H54 (cell line): ENCODE measurements at regions not wholly inside any gene's neighbourhood (a gene's known extent, or its start where the extent isn't known, plus 50 kb on each side); places are given as distances from the start of the nearest gene placed in this dataset.

Experiments used
- DNase-seq: peaks from one replicate; pipeline ENCODE4 v3.0.0; 2011; ENCODE audit warnings: low spot score, mixed read lengths; ENCODE audit not compliant: insufficient read length
- FAIRE-seq: peaks from 3 replicates; lab custom pipeline; 2011; peaks lifted over from hg19 to GRCh38; lab: Jason Lieb, UNC
- POLR2A ChIP-seq: IDR thresholded peaks from 2 replicates; pipeline ENCODE4 v1.6.1; 2011; ENCODE audit warnings: low read depth, mild to moderate bottlenecking, low read length

GRCh38 chr16:79810449-79811189 lies 210.1 kb upstream of the MAF start:
- FAIRE-seq (no peak), DNase-seq (no peak)
- TF ChIP-seq POLR2A = no peak

GRCh38 chr16:79809376-79809775 lies 208.8 kb upstream of the MAF start:
- no peak for DNase-seq
- TF ChIP-seq POLR2A = no peak
- no peak for FAIRE-seq

GRCh38 chr16:79808731-79809130 lies 208.2 kb upstream of the MAF start:
- DNase-seq (no peak), FAIRE-seq (no peak)
- TF ChIP-seq POLR2A = no peak

GRCh38 chr16:79806757-79807156 lies 206.2 kb upstream of the MAF start:
- no peak for TF ChIP-seq POLR2A
- no peak for FAIRE-seq

GRCh38 chr16:79805621-79806020 lies 205.1 kb upstream of the MAF start:
- no peak for TF ChIP-seq POLR2A
- DNase-seq (no peak), FAIRE-seq (no peak)

More at GRCh38 chr16:79806757-79807156, 206.2 kb upstream of the MAF start:
- no peak for DNase-seq

GRCh38 chr16:79801646-79802045 lies 201.1 kb upstream of the MAF start:
- no peak for FAIRE-seq
- DNase-seq = no peak
- TF ChIP-seq POLR2A = no peak

GRCh38 chr16:79800016-79800608 lies 199.6 kb upstream of the MAF start:
- no peak for TF ChIP-seq POLR2A
- FAIRE-seq = no peak
- DNase-seq = no peak

GRCh38 chr16:79798416-79799053 lies 198.0 kb upstream of the MAF start:
- DNase-seq (no peak), FAIRE-seq (no peak)
- no peak for TF ChIP-seq POLR2A

- TF ChIP-seq POLR2A = no peak
- no peak for DNase-seq
- no peak for FAIRE-seq
Measured at GRCh38 chr16:79797486-79797885, 196.9 kb upstream of the MAF start.

GRCh38 chr16:79795556-79795955 lies 195.0 kb upstream of the MAF start:
- no peak for TF ChIP-seq POLR2A
- no peak for DNase-seq
- FAIRE-seq = no peak

GRCh38 chr16:79794941-79795340 lies 194.4 kb upstream of the MAF start:
- TF ChIP-seq POLR2A = no peak

GRCh38 chr16:79792664-79793351 lies 192.3 kb upstream of the MAF start:
- FAIRE-seq (no peak), DNase-seq (no peak)
- TF ChIP-seq POLR2A = no peak

More at GRCh38 chr16:79794941-79795340, 194.4 kb upstream of the MAF start:
- DNase-seq (no peak), FAIRE-seq (no peak)

GRCh38 chr16:79792076-79792475 lies 191.5 kb upstream of the MAF start:
- no peak for FAIRE-seq
- no peak for DNase-seq
- no peak for TF ChIP-seq POLR2A

GRCh38 chr16:79790854-79791253 lies 190.3 kb upstream of the MAF start:
- DNase-seq (no peak), FAIRE-seq (no peak)
- TF ChIP-seq POLR2A = no peak

GRCh38 chr16:79788949-79789348 lies 188.4 kb upstream of the MAF start:
- no peak for DNase-seq
- no peak for TF ChIP-seq POLR2A
- no peak for FAIRE-seq
